Panc1 (cell line): ENCODE measurements at regions not wholly inside any gene's neighbourhood (a gene's known extent, or its start where the extent isn't known, plus 50 kb on each side); places are given as distances from the start of the nearest gene placed in this dataset.

ENCODE experiments used
- ATAC-seq: fragments of 200-7000 bp; cut with Tn5 transposase; 2 replicates; pipeline ENCODE4 v1.9.1; 2020; ENCODE audit warnings: mild to moderate bottlenecking, moderate library complexity
- BruUV-seq: library from RNA; stranded (reverse); fragments of 400-500 nt; replicated peaks from 2 replicates; lab custom pipeline; 2021; lab: Mats Ljungman, UMichigan
- CTCF ChIA-PET: fragments of 300-600 bp; sonication (Branson Sonifier 250); formaldehyde crosslinking; loops from one replicate; lab custom pipeline; 2022; ENCODE audit warnings: antibody characterized with exemption; lab: Charles Lee
- POLR2A ChIA-PET: fragments of 300-600 bp; sonication (Branson Sonifier 250); formaldehyde crosslinking; loops from one replicate; lab custom pipeline; 2022; ENCODE audit warnings: antibody characterized with exemption; lab: Charles Lee
- DNase-seq: peaks from one replicate; pipeline ENCODE4 v3.0.0-alpha.2; 2010; ENCODE audit warnings: low read depth, low spot score
- H3K27ac ChIP-seq: 2 replicates; pipeline ENCODE4 v1.5.1; 2011; ENCODE audit warnings: mild to moderate bottlenecking, low read length, inconsistent platforms
- H3K27me3 ChIP-seq: fragments of 200-500 bp; sonication (Bioruptor generic); 2 replicates; pipeline ENCODE4 v1.6.0; 2014; ENCODE audit warnings: low read length, inconsistent platforms; ENCODE audit not compliant: control insufficient read depth, insufficient read depth
- H3K36me3 ChIP-seq: fragments of 200-500 bp; sonication (Bioruptor generic); 2 replicates; pipeline ENCODE4 v1.5.1; 2014; ENCODE audit warnings: inconsistent platforms, mild to moderate bottlenecking, low read length, moderate library complexity; ENCODE audit not compliant: control insufficient read depth, insufficient read depth
- H3K4me1 ChIP-seq: 2 replicates; pipeline ENCODE4 v1.5.1; 2011; ENCODE audit warnings: inconsistent platforms, mild to moderate bottlenecking, low read length, moderate library complexity; ENCODE audit not compliant: control insufficient read depth, insufficient read depth
- H3K4me3 ChIP-seq, 2 experiments: 2 replicates each; pipeline ENCODE4 v1.5.1; 2011 to 2012; ENCODE audit warnings: low read depth in 2 of 2, low read length in 2 of 2, mild to moderate bottlenecking in 2 of 2, inconsistent platforms in 1 of 2, moderate library complexity in 1 of 2
- H3K9me3 ChIP-seq: fragments of 200-500 bp; sonication (Bioruptor generic); 2 replicates; pipeline ENCODE4 v1.5.1; 2014; ENCODE audit warnings: low read depth, mild to moderate bottlenecking, inconsistent platforms, low read length, moderate library complexity; ENCODE audit not compliant: control insufficient read depth, insufficient read depth
- CTCF ChIP-seq: fragments of 450-650 bp; IDR thresholded peaks from 2 replicates; pipeline ENCODE4 v1.5.1; 2017; ENCODE audit warnings: mild to moderate bottlenecking
- POLR2AphosphoS5 ChIP-seq: IDR thresholded peaks from 2 replicates; pipeline ENCODE4 v1.6.1; 2012; ENCODE audit warnings: mild to moderate bottlenecking, low read depth, low read length, moderate library complexity
- SIN3A ChIP-seq: IDR thresholded peaks from 2 replicates; pipeline ENCODE4 v1.6.1; 2012; ENCODE audit warnings: low read depth, mild to moderate bottlenecking, low read length, moderate library complexity, borderline replicate concordance; ENCODE audit not compliant: insufficient read depth
- TCF7L2 ChIP-seq: IDR thresholded peaks from 2 replicates; pipeline ENCODE4 v1.6.1; 2011; ENCODE audit warnings: mild to moderate bottlenecking, low read depth, low read length, inconsistent platforms
- in situ Hi-C: cut with HindIII; loops from 2 replicates; pipeline ENCODE4 v1.10.0; 2016; ENCODE audit warnings: low sequenced_read_pairs, low pct_unique_long_range_greater_than_20kb
- intact Hi-C: fragments of 100-400 bp; cut with micrococcal nuclease; formaldehyde crosslinking; loops from one replicate; pipeline ENCODE4 v1.10.0; 2022; ENCODE audit not compliant: unreplicated experiment
- TF ChIP-seq, protein P1 (sequence below), 2 experiments: IDR thresholded peaks; 2 replicates each; pipeline ENCODE4 v1.6.1; 2011 to 2012; ENCODE audit warnings: low read depth in 2 of 2, control low read depth in 1 of 2, low read length in 1 of 2, mild to moderate bottlenecking in 1 of 2, moderate library complexity in 1 of 2; ENCODE audit not compliant: insufficient read depth in 1 of 2

DNA sequence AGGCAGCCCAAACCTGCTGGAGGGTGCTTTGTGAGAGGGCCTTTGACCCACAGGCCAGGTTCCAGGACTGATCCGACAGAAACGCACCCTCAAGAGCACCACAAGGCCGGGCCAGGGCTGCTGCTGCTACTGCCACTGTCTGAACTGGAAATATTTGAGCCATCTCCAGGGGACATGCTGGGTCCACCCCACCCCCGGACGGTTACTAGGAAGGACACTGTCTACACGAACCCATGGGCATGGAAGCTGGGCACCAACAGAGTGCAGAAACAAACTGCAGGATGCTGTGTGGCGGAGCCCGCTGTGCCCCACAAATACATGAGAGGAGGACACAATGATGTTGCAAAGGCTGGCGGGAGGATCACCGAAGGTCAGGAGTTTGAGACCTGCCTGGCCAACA lies 283.7 kb downstream of the CTTN start:
- Histone ChIP-seq H3K27ac (no peak overlapping the region), H3K9me3 (no peaks in the 10 kb centered on the region), H3K36me3 (no peaks in the 10 kb centered on the region), H3K4me3 (no peak overlapping the region), H3K27me3 (no peaks in the 10 kb centered on the region), H3K4me1 (no peaks in the 10 kb centered on the region)
- intact Hi-C loops (no loop called here), in situ Hi-C loops (no loop called here)
- CTCF ChIA-PET = interaction anchor here (0.6 kb wide), 1 partner anchor 60 kb away, joined by 3 read pairs; no protein-coding TSS in a partner anchor
- POLR2A ChIA-PET = no interaction called here
- TF ChIP-seq SIN3A (no peak), CTCF (no peak), TCF7L2 (no peak), POLR2AphosphoS5 (no peak)
- BruUV-seq = no TSS peak
- no peak for DNase-seq
- no peak for ATAC-seq

GRCh38 chr11:70682760-70683159 lies 284.4 kb downstream of the CTTN start:
- intact Hi-C loops = no loop called here
- in situ Hi-C loops = no loop called here
- H3K4me3 ChIP-seq = no peak overlapping the region
- ATAC-seq (no peak), DNase-seq (no peak)
- POLR2A ChIA-PET = no interaction called here
- H3K9me3 ChIP-seq = no peaks in the 10 kb centered on the region
- BruUV-seq = no TSS peak
- no peaks in the 10 kb centered on the region for H3K4me1 ChIP-seq
- TF ChIP-seq CTCF (no peak), POLR2AphosphoS5 (no peak), SIN3A (no peak), TCF7L2 (no peak)
- TF ChIP-seq, protein P1, sequence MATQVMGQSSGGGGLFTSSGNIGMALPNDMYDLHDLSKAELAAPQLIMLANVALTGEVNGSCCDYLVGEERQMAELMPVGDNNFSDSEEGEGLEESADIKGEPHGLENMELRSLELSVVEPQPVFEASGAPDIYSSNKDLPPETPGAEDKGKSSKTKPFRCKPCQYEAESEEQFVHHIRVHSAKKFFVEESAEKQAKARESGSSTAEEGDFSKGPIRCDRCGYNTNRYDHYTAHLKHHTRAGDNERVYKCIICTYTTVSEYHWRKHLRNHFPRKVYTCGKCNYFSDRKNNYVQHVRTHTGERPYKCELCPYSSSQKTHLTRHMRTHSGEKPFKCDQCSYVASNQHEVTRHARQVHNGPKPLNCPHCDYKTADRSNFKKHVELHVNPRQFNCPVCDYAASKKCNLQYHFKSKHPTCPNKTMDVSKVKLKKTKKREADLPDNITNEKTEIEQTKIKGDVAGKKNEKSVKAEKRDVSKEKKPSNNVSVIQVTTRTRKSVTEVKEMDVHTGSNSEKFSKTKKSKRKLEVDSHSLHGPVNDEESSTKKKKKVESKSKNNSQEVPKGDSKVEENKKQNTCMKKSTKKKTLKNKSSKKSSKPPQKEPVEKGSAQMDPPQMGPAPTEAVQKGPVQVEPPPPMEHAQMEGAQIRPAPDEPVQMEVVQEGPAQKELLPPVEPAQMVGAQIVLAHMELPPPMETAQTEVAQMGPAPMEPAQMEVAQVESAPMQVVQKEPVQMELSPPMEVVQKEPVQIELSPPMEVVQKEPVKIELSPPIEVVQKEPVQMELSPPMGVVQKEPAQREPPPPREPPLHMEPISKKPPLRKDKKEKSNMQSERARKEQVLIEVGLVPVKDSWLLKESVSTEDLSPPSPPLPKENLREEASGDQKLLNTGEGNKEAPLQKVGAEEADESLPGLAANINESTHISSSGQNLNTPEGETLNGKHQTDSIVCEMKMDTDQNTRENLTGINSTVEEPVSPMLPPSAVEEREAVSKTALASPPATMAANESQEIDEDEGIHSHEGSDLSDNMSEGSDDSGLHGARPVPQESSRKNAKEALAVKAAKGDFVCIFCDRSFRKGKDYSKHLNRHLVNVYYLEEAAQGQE (IDR thresholded peaks at IDR 0.05; ENCODE audit: insufficient read depth in 1 of 2, low read depth in 2 of 2, low read length in 1 of 2) = no peak
- CTCF ChIA-PET = no interaction called here
- no peaks in the 10 kb centered on the region for H3K36me3 ChIP-seq
- no peaks in the 10 kb centered on the region for H3K27me3 ChIP-seq
- H3K27ac ChIP-seq = no peak overlapping the region
